ENCODE measurements at regions not wholly inside any gene's neighbourhood (a gene's known extent, or its start where the extent isn't known, plus 50 kb on each side); places are given as distances from the start of the nearest gene placed in this dataset.

DNA sequence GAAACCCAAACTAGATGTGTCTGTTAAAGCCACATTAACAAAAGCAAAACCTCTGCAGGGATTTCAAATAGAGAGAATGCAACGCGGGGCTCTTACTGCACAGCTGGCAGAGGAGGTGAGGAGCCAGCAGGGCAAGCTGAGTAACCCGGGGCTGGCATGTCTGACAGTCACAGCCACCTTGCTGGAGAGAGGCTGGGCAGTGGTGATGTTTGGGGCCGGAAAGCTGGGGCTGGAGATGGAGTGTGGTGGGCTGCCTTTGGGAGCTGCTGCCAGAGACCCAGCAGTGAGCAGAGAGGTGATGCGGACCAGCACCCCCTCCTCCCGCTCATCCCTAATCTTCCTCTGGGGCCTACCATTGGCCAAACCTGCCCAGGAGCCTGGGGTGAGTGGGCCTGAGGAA, 204.5 kb upstream of the ARL4C start:
- TF ChIP-seq PAX8 (IDR thresholded peaks at IDR 0.05) = no peak
- no peak for TF ChIP-seq POLR2AphosphoS5 (IDR thresholded peaks at IDR 0.05; ENCODE audit: low read length)
